Activated CD4-positive, CD25-positive, alpha-beta regulatory T cell treated with anti-CD3 and anti-CD28 coated beads, Interleukin-2, amount 50 U/mL, for 24 hours (primary cell): ENCODE measurements at regions not wholly inside any gene's neighbourhood (a gene's known extent, or its start where the extent isn't known, plus 50 kb on each side); places are given as distances from the start of the nearest gene placed in this dataset.

ENCODE experiments used
- ATAC-seq, 2 donors: fragments of 150-1000 bp; cut with Tn5 transposase; one replicate each; pipeline ENCODE4 v1.10.0; 2021; ENCODE audit warnings: mild to moderate bottlenecking in 1 of 2, moderate library complexity in 1 of 2

DNA sequence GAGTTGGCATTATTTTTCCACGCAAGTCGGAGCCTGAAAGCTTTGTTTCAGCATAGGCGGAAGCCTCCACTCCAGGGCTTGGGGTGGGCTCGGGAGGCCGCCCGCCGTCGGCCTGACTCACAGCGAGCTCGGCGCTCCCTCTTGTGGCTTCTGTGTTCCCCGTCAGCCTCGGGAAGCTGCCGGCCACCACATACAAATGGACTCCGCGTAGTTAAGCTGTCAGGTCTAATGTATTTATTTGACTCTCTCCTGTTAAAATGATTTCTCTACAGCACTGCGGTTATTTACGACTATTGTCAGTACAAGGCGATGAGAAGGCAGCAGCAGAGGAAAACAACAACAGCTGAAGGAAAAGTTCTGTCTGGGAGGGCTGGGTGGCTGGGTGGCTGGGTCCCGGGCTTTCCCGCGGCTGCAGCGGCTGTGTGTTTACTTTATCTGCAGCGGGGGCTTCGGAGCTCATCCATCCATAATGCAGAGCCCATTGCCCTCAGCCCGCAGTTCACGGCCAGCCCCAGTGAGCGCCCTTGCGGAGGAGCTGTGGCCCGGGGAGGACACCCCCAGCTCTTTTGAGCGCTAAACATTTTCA lies 375.7 kb upstream of the CAMK1G start:
- ATAC-seq, result no peak

GRCh38 chr1:209208648-209209047 lies 374.9 kb upstream of the CAMK1G start:
- no peak for ATAC-seq

GRCh38 chr1:209213989-209214388 lies 369.5 kb upstream of the CAMK1G start:
- no peak for ATAC-seq

DNA sequence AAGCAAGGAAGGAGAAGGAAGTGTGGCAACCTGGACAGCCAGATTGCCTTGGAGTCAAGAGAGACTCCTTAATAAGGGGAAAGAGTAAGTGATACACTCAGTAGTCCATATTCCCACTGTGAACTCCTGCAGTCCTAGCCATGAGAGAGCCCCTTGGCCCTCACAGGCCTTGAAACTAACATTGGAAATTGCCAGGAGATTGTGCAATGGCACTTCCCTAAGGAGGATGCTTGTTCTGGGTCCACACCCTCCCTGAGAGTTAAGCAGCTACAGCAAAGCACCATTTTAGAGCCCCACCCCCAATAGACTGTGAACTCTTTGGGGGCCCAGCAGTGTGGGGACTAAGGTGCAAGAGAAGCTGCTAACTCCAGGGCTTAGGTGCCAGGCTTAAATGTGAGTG lies 367.7 kb upstream of the CAMK1G start:
- no peak for ATAC-seq

GRCh38 chr1:209218113-209218512 lies 365.4 kb upstream of the CAMK1G start:
- no peak for ATAC-seq

DNA sequence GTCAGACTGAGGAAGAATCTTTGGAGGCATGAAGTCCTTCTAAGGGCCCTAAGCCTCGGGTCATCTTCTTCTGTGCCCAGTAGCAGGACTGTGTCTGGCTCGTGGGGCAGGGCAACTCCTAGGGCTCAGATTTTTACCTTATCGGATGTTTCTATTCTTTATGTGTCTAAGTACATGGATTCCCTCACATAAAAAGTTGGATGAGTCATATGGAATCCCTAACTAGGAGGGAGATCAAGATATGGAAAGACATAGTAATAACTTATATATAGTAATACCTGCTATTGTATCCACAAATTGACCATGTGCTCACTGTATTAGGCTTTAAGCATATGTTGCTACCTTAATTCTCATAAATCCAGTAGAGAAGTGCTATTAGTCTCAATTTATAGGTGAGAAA lies 364.5 kb upstream of the CAMK1G start:
- ATAC-seq, result no peak

GRCh38 chr1:209219791-209220524 lies 363.6 kb upstream of the CAMK1G start:
- ATAC-seq, result no peak

- ATAC-seq, result no peak
Measured at GRCh38 chr1:209222826-209223225, 360.7 kb upstream of the CAMK1G start.

DNA sequence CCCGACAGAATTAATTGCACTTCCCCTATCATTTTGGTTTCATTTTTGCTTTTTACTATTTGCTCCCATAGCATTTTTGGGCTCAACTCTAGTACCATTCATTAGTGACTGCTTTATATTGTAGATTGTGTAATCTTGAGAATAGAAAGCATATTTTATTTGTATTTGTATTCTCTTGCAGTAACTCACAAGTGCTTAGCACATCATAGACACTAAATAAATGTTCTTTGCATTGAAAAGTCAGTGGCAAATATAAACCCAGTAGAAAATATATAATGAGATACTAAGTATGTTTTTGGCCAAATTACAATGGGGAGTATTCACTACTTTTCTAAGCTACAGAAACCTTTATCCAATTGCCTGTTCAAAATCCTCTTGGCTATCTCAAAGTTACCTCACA lies 359.7 kb upstream of the CAMK1G start:
- ATAC-seq, result no peak

DNA sequence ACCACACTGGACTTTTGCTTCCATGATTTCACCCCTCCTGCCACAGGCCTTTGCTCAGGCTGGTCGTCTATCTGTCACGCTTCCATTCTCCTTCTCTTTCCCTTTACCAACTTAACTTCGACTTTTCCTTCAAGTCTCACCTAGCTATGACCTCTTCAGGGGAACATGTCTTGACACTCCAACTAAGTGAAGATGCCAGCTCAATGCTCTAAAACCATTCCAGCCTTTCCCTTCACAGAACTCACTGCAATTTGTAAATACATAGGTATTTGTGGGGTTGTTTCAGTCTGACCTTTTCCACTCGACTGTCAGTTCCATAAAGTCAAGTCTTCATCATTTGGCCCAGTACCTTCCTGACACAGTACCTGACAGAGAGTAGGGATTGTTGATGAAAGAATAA lies 358.6 kb upstream of the CAMK1G start:
- no peak for ATAC-seq

DNA sequence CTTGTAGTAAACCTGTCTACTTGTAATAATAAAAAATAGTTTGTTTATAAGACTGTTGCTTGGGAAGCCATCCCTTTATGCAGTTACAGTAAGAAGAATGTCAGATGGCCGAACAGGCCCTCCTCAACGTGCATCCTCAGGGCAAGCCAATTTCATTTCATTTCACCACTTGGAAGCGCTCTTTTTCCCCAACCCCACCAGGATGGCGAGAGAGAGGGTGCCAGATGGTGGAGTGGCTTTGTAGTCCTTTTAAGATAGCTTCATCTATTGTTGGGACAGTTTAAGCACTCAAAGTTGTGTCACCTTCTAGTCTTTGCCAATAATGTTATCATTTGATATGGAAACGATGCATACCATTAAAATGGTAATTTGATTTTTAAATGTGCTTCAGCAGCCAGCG lies 356.3 kb upstream of the CAMK1G start:
- no peak for ATAC-seq

GRCh38 chr1:209227941-209228340 lies 355.6 kb upstream of the CAMK1G start:
- no peak for ATAC-seq

DNA sequence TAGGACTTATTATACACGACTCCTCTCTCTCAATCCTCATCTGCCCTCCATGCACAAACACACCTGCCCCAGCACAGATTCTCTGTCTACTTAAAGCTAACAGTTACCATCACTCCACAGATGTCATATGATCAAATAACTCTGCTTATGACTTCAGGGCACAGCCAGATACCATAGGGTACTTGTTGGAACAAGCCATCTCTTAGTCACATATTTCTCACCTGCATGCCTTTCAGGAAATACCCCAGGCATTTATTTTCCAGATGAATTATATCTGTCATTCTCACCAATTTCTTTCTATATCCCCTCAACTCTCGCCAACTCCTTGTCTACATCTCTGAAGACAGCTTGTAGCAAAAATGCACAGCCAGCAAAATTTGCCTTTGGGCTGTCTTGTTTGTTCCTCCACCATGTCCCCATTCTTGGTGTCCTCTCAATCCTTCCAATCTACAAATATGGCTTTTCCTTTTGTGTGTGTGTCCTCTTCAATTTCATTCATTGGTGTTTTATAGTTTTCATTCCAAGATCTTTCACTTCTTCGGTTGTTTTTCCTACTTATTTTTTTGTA lies 353.9 kb upstream of the CAMK1G start:
- no peak for ATAC-seq

DNA sequence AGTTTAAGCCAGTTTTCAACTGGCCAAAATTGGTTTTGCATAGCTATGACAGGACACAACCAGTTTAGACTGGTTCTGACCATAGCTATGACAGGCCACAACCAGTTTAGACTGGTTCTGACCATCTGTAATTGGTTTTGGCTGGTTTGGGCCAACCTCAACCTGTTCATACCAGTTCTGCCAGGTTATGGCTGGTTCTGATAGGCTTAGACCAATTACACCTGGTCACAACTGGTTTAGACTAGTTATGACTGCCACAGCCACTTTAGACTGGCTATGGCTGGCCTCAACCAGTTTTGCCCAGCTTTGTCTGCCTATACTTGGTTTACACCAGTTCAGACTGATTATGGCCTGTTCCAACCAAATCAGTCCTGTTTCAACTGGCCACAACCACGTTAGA lies 353.2 kb upstream of the CAMK1G start:
- no peak for ATAC-seq

DNA sequence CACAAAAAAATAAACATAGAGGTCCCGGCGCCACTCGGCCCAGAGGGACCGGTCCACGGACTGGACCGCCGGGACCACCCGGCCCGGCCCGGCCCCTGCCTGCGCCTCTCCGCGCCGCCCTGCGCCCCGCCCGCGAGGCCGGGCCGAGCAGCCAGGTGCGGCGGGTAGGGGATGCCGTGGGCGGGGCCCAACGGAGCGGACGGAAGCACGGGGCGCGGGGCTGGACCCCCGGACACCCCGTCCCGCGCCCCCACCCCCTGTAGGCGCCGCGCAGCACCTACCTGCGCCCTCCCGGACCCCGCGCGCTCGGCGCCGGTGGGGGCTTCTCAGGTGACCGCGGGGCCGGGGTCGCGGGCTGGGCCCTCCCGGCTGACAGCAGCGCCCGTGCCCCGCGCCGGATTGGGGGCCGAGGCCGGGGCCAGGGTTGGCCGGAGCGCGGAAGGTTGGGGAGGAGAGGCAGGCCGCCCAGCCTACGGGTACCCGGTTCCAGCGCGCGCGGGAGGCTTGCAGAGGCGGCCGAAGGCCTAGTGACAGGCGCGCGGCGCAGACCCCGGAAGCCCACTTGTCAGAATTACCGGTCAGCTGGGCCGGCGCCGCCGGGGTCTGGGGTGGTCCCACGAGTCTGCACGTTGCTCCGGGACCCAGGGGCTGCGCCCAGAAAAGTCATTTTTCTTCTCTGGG lies 351.9 kb upstream of the CAMK1G start:
- no peak for ATAC-seq

- ATAC-seq, result no peak
Measured at GRCh38 chr1:209232197-209232596, 351.3 kb upstream of the CAMK1G start.

- ATAC-seq, result no peak
Measured at GRCh38 chr1:209232759-209233158, 350.8 kb upstream of the CAMK1G start.

DNA sequence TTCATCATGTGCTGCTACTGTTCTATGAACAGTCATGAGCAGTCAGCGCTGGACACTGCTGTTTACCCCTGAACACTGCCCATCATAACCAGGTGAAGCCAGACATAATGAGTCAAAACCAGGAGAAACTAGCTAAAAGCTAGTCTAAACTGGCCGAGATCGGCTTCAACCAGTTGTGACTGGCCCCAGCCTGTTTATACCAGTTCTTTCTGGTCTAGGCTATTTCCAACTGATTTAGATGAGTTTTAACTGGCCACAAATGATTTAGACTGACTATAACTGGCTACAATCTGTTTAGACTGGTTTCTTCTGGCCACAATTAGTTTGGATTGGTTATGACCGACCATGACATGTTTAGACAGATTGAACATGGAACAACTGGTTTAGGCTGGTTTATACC lies 348.3 kb upstream of the CAMK1G start:
- no peak for ATAC-seq

GRCh38 chr1:209238356-209238755 lies 345.2 kb upstream of the CAMK1G start:
- no peak for ATAC-seq

- no peak for ATAC-seq
Measured at GRCh38 chr1:209240351-209240750, 343.2 kb upstream of the CAMK1G start.

DNA sequence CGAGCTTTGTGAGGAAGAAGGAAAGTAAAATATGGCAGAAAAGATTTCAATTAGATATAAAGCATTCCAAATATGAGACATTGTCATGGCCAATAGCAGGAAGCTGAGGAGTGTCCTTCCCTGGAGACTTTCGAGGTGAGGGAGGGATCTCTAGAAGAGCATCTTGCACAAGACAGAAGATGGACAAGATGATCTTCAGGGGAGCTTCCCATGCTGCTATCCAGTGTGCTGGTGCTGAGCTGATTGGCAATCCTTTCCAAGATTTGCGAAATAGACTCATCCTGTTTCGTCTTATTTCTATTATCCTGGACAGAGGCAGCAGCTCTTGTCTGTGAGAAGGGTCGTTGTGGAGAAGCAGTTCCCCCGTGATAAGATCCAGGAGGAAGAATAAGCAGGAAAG lies 342.0 kb upstream of the CAMK1G start:
- no peak for ATAC-seq

DNA sequence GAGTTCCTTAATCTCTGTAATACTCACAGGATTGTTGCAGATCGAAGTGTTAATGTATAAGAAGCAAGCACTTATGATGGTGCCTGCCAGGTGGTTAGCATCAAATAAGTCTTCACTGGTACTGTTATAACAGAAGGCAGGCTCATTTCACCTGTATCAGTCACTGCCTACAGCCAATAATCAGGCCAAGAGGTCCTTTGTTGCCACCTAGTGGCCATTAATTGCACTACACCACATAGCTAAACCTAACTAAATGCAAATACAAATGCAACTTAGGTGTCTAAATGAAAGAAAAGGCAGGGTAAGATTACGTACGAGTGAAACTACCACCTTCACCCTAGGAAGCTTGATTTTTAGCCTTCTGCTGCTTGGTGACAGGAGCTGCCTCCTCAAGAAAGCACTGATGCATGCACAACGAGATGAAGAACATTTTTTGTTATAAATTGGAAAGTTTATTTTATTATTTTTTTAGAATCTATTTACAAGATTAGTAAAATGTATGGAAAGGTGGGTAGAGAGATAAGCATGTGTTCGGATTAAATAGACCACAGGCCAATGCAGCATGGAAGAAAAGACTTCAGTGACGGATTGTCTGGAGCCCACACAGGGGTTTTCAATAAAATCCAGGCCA lies 334.8 kb upstream of the CAMK1G start:
- ATAC-seq, result peak in 1 of 2 donors; percentile 43

DNA sequence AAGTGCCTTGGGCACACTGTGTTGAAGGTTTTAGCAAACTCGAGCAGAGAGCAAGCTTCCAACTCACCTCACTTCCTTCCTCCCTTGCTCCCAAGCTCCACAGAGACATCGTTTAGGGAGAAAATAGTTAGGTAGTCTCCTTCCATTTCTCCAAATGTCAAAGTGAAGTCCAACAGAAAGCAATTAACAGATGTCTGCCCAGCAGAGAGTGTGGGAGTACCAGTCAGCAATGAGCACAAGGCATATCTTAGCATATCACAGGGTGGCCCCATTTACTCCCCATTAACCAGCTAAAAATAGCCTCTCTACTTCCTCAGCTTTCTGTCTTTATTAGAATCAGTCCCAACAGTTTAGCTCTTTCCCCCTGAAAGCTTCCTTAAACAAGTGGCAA lies 334.2 kb upstream of the CAMK1G start:
- ATAC-seq, result no peak
